ENCODE measurements at regions not wholly inside any gene's neighbourhood (a gene's known extent, or its start where the extent isn't known, plus 50 kb on each side); places are given as distances from the start of the nearest gene placed in this dataset.

- Histone ChIP-seq H3K23ac (ENCODE audit: insufficient read length, low read depth, low read length) (no peak overlapping the region), H3K4me1 (ENCODE audit: insufficient read depth, low read length) (no peaks in the 10 kb centered on the region), H3K14ac (ENCODE audit: insufficient read depth, low read length) (no peak overlapping the region), H4K8ac (replicated peaks; ENCODE audit: insufficient read length, low read depth, low read length) (no peak overlapping the region), H3K18ac (ENCODE audit: insufficient read length, low read depth, low read length) (no peak overlapping the region), H3K27me3 (ENCODE audit: insufficient read depth, low read length) (no peaks in the 10 kb centered on the region), H4K5ac (ENCODE audit: insufficient read length, low read depth, low read length) (no peak overlapping the region), H2AFZ (ENCODE audit: low read length) (no peak overlapping the region), H3K23me2 (ENCODE audit: insufficient read length, low read depth, low read length, poor library complexity, severe bottlenecking) (no peaks in the 10 kb centered on the region), H3T11ph (ENCODE audit: low read length) (no peak overlapping the region), H2BK20ac (ENCODE audit: low read depth, low read length, poor library complexity, severe bottlenecking) (no peak overlapping the region), H3K56ac (ENCODE audit: insufficient read length, low read depth, low read length) (no peak overlapping the region), H3K9ac (ENCODE audit: extremely low read depth, insufficient read length, low read length) (no peak overlapping the region), H3K4me2 (ENCODE audit: insufficient read depth, insufficient read length, low read length) (no peak overlapping the region), H3K9me3 (ENCODE audit: control insufficient read depth, low read depth, low read length) (no peaks in the 10 kb centered on the region), H2BK12ac (ENCODE audit: insufficient read length, low read depth, low read length) (no peak overlapping the region), H4K20me1 (ENCODE audit: control insufficient read depth, insufficient read depth, insufficient read length) (no peaks in the 10 kb centered on the region), H4K91ac (ENCODE audit: insufficient read length, low read depth, low read length) (no peak overlapping the region), H2BK120ac (ENCODE audit: low read depth, low read length, poor library complexity, severe bottlenecking) (no peak overlapping the region), H3K79me1 (ENCODE audit: insufficient read depth, low read depth, low read length, poor library complexity, severe bottlenecking) (no peaks in the 10 kb centered on the region), H2BK15ac (ENCODE audit: low read depth, low read length) (no peak overlapping the region), H3K4ac (ENCODE audit: low read depth, low read length) (no peak overlapping the region), H2AK5ac (ENCODE audit: insufficient read length, low read length) (no peak overlapping the region), H2BK5ac (ENCODE audit: insufficient read length, low read length) (no peak overlapping the region), H3K27ac (ENCODE audit: insufficient read length, low read depth, low read length) (no peak overlapping the region), H3K79me2 (ENCODE audit: insufficient read depth, low read length) (no peaks in the 10 kb centered on the region)
- Mint-ChIP-seq H3K27ac (no peak overlapping the region), H3K4me1 (no peaks in the 10 kb centered on the region; a peak in 1 of 4 replicates), H3K4me3 (no peak overlapping the region), H3K27me3 (ENCODE audit: low read depth) (no peaks in the 10 kb centered on the region), H3K9me3 (peaks cover 11 to 18% of the 10 kb centered on the region in 2 experiments; a peak in 4 of 5 replicates), H3K36me3 (ENCODE audit: insufficient read depth in 1 of 3, low read depth in 3 of 3) (peaks cover 0 to 1% (median 0%) of the 10 kb centered on the region in 3 experiments; a peak in 2 of 7 replicates)
- DNase-seq: no peak
- no CpG with 5 or more reads among the region's 2 CpGs for WGBS (ENCODE audit: extremely low coverage, insufficient read length, low lambda C conversion rate)
- no peak for TF ChIP-seq CTCF (conservative IDR thresholded peaks at IDR 0.05)
These were observed 186.5 kb upstream of the ANKRD55 start for GRCh38 chr5:56419667-56420066.

All from H9 (cell line).